ENCODE measurements at regions not wholly inside any gene's neighbourhood (a gene's known extent, or its start where the extent isn't known, plus 50 kb on each side); places are given as distances from the start of the nearest gene placed in this dataset.

GRCh38 chr2:21411741-21412140 is 288.0 kb downstream of the TDRD15 start:
- BruUV-seq (replicated peaks): no TSS peak
- Histone ChIP-seq H3K9me3 (ENCODE audit: low read length) (no peaks in the 10 kb centered on the region), H3K27me3 (ENCODE audit: control insufficient read depth in 1 of 2, insufficient read depth in 2 of 2, low read length in 2 of 2) (no peaks in the 10 kb centered on the region), H3K36me3 (replicated peaks in 1 of 2; ENCODE audit: control insufficient read depth in 1 of 2, insufficient read depth in 2 of 2, low read length in 2 of 2) (no peaks in the 10 kb centered on the region), H3K4me3 (replicated peaks in 1 of 3; ENCODE audit: insufficient read depth in 1 of 3, low read depth in 2 of 3, low read length in 3 of 3) (no peak overlapping the region), H3K4me1 (ENCODE audit: insufficient read depth, low read length) (peaks cover 11% of the 10 kb centered on the region; the same call in 1 of the 2 replicates), H3K27ac (ENCODE audit: extremely low read length, insufficient read depth, low read length) (no peak overlapping the region), H2AFZ (ENCODE audit: low read length) (no peak overlapping the region), H3K9ac (ENCODE audit: insufficient read depth, low read depth, low read length) (no peak overlapping the region), H3K79me2 (ENCODE audit: insufficient read depth, low read length) (no peaks in the 10 kb centered on the region), H3K4me2 (ENCODE audit: low read depth, low read length) (no peak overlapping the region), H4K20me1 (ENCODE audit: insufficient read depth, low read length) (no peaks in the 10 kb centered on the region)
- WGBS (ENCODE audit: low lambda C conversion rate): 9% methylated on average over 5 of the region's 5 CpGs
- POLR2A ChIA-PET: no interaction called here
- no peak for TF ChIP-seq PTBP1 (IDR thresholded peaks at IDR 0.05; ENCODE audit: low read depth, low read length, poor library complexity, severe bottlenecking)
- intact Hi-C loops (cut with micrococcal nuclease; ENCODE audit: unreplicated experiment) (no loop called here), in situ Hi-C loops (cut with HindIII; ENCODE audit: extremely low pct_ligation_motif_present, low pct_unique_long_range_greater_than_20kb) (no loop called here)
- DNase-seq (ENCODE audit: low spot score) (no peak), FAIRE-seq (no peak), ATAC-seq (no peak)
- CTCF ChIA-PET (ENCODE audit: low intra/inter-chr PET ratio, low total read pairs): no interaction called here

GRCh38 chr2:21412944-21413443 is 289.2 kb downstream of the TDRD15 start:
- BruUV-seq (replicated peaks): no TSS peak
- Histone ChIP-seq H3K9me3 (ENCODE audit: low read length) (no peaks in the 10 kb centered on the region), H3K27me3 (ENCODE audit: control insufficient read depth in 1 of 2, insufficient read depth in 2 of 2, low read length in 2 of 2) (no peaks in the 10 kb centered on the region), H3K4me3 (replicated peaks in 1 of 3; ENCODE audit: insufficient read depth in 1 of 3, low read depth in 2 of 3, low read length in 3 of 3) (no peak overlapping the region), H3K27ac (ENCODE audit: extremely low read length, insufficient read depth, low read length) (no peak overlapping the region), H3K79me2 (ENCODE audit: insufficient read depth, low read length) (no peaks in the 10 kb centered on the region), H3K9ac (ENCODE audit: insufficient read depth, low read depth, low read length) (no peak overlapping the region), H3K4me2 (ENCODE audit: low read depth, low read length) (no peak overlapping the region), H4K20me1 (ENCODE audit: insufficient read depth, low read length) (no peaks in the 10 kb centered on the region), H2AFZ (ENCODE audit: low read length) (no peak overlapping the region), H3K4me1 (ENCODE audit: insufficient read depth, low read length) (peaks cover 11% of the 10 kb centered on the region; the same call in 1 of the 2 replicates), H3K36me3 (replicated peaks in 1 of 2; ENCODE audit: control insufficient read depth in 1 of 2, insufficient read depth in 2 of 2, low read length in 2 of 2) (no peaks in the 10 kb centered on the region)
- 9% methylated on average over 4 of the region's 4 CpGs for WGBS (ENCODE audit: low lambda C conversion rate)
- FAIRE-seq: no peak
- in situ Hi-C loops (cut with HindIII; ENCODE audit: extremely low pct_ligation_motif_present, low pct_unique_long_range_greater_than_20kb) (no loop called here), intact Hi-C loops (cut with micrococcal nuclease; ENCODE audit: unreplicated experiment) (no loop called here)
- CTCF ChIA-PET (ENCODE audit: low intra/inter-chr PET ratio, low total read pairs): no interaction called here
- POLR2A ChIA-PET: no interaction called here
- DNase-seq (ENCODE audit: low spot score): no peak
- ATAC-seq: no peak
- TF ChIP-seq ZNF530 (CRISPR knock-in tag; IDR thresholded peaks at IDR 0.05; ENCODE audit: low read depth): no peak
- TF ChIP-seq ZSCAN29 (CRISPR knock-in tag; conservative IDR thresholded peaks at IDR 0.05): no peak
- TF ChIP-seq HNRNPLL (IDR thresholded peaks at IDR 0.05; ENCODE audit: low read depth, low read length, poor library complexity, severe bottlenecking): no peak
- no peak for TF ChIP-seq JUNB (CRISPR knock-in tag; IDR thresholded peaks at IDR 0.05; ENCODE audit: borderline replicate concordance)
- TF ChIP-seq JDP2 (CRISPR knock-in tag; IDR thresholded peaks at IDR 0.05; ENCODE audit: borderline replicate concordance): no peak
- TF ChIP-seq, protein P1, sequence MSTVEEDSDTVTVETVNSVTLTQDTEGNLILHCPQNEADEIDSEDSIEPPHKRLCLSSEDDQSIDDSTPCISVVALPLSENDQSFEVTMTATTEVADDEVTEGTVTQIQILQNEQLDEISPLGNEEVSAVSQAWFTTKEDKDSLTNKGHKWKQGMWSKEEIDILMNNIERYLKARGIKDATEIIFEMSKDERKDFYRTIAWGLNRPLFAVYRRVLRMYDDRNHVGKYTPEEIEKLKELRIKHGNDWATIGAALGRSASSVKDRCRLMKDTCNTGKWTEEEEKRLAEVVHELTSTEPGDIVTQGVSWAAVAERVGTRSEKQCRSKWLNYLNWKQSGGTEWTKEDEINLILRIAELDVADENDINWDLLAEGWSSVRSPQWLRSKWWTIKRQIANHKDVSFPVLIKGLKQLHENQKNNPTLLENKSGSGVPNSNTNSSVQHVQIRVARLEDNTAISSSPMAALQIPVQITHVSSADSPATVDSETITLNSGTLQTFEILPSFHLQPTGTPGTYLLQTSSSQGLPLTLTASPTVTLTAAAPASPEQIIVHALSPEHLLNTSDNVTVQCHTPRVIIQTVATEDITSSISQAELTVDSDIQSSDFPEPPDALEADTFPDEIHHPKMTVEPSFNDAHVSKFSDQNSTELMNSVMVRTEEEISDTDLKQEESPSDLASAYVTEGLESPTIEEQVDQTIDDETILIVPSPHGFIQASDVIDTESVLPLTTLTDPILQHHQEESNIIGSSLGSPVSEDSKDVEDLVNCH (CRISPR knock-in tag; IDR thresholded peaks at IDR 0.05): no peak
- TF ChIP-seq CEBPB (IDR thresholded peaks at IDR 0.05; ENCODE audit: borderline replicate concordance, low read depth, low read length): no peak
- no peak for TF ChIP-seq ZNF414 (CRISPR knock-in tag; IDR thresholded peaks at IDR 0.05)
- no peak for TF ChIP-seq BRD4 (CRISPR knock-in tag; IDR thresholded peaks at IDR 0.05)
- TF ChIP-seq ZNF747 (CRISPR knock-in tag; IDR thresholded peaks at IDR 0.05; ENCODE audit: borderline replicate concordance): no peak
- no peak for TF ChIP-seq ZNF598 (CRISPR knock-in tag; IDR thresholded peaks at IDR 0.05; ENCODE audit: borderline replicate concordance)
- TF ChIP-seq RBAK (CRISPR knock-in tag; IDR thresholded peaks at IDR 0.05): no peak
- no peak for TF ChIP-seq TBP (CRISPR knock-in tag; IDR thresholded peaks at IDR 0.05)
- TF ChIP-seq, protein P2, sequence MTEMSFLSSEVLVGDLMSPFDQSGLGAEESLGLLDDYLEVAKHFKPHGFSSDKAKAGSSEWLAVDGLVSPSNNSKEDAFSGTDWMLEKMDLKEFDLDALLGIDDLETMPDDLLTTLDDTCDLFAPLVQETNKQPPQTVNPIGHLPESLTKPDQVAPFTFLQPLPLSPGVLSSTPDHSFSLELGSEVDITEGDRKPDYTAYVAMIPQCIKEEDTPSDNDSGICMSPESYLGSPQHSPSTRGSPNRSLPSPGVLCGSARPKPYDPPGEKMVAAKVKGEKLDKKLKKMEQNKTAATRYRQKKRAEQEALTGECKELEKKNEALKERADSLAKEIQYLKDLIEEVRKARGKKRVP (CRISPR knock-in tag; IDR thresholded peaks at IDR 0.05): no peak
- TF ChIP-seq ZBTB7B (CRISPR knock-in tag; IDR thresholded peaks at IDR 0.05): no peak

Data from HepG2 (cell line).